ENCODE measurements at regions not wholly inside any gene's neighbourhood (a gene's known extent, or its start where the extent isn't known, plus 50 kb on each side); places are given as distances from the start of the nearest gene placed in this dataset.

- intact Hi-C loops (cut with micrococcal nuclease): no loop called here
- Mint-ChIP-seq H3K36me3 (peaks cover 8% of the 10 kb centered on the region), H3K27me3 (ENCODE audit: low read depth in 2 of 2) (peaks cover 4 to 9% of the 10 kb centered on the region in 2 donors), H3K27ac (no peak overlapping the region), H3K4me1 (no peaks in the 10 kb centered on the region), H3K9me3 (peaks cover 0 to 3% of the 10 kb centered on the region in 2 donors), H3K4me3 (no peak overlapping the region)
- no peaks in the 10 kb centered on the region for H3K4me1 ChIP-seq (ENCODE audit: control insufficient read depth, insufficient read depth, low read length)
- no peak overlapping the region for H3K27ac ChIP-seq (ENCODE audit: low read length)
- H3K27me3 ChIP-seq (ENCODE audit: control insufficient read depth, insufficient read depth, low read length): no peaks in the 10 kb centered on the region
- DNase-seq (no peak), ATAC-seq (no peak)
- H3K9me3 ChIP-seq (ENCODE audit: control insufficient read depth, insufficient read depth, low read length): no peaks in the 10 kb centered on the region
- 100% methylated on average over 1 of the region's 1 CpG for WGBS (ENCODE audit: insufficient coverage)
- no peaks in the 10 kb centered on the region for H3K36me3 ChIP-seq (ENCODE audit: control insufficient read depth, insufficient read depth, low read length)
- no peak overlapping the region for H3K4me3 ChIP-seq (ENCODE audit: low read length)
- TF ChIP-seq CTCF (IDR thresholded peaks at IDR 0.05): no peak
These were observed 334.4 kb downstream of the SPRY1 start for GRCh38 chr4:123731035-123731434.

- DNase-seq (no peak), ATAC-seq (no peak)
- Histone ChIP-seq H3K27ac (ENCODE audit: low read length) (no peak overlapping the region), H3K4me3 (ENCODE audit: low read length) (no peak overlapping the region), H3K4me1 (ENCODE audit: control insufficient read depth, insufficient read depth, low read length) (no peaks in the 10 kb centered on the region), H3K36me3 (ENCODE audit: control insufficient read depth, insufficient read depth, low read length) (no peaks in the 10 kb centered on the region), H3K9me3 (ENCODE audit: control insufficient read depth, insufficient read depth, low read length) (no peaks in the 10 kb centered on the region), H3K27me3 (ENCODE audit: control insufficient read depth, insufficient read depth, low read length) (no peaks in the 10 kb centered on the region)
- no peaks in the 10 kb centered on the region for H3K4me1 Mint-ChIP-seq
- peaks cover 5% of the 10 kb centered on the region for H3K36me3 Mint-ChIP-seq
- H3K27ac Mint-ChIP-seq: no peak overlapping the region
- TF ChIP-seq CTCF (IDR thresholded peaks at IDR 0.05): no peak
- H3K27me3 Mint-ChIP-seq (ENCODE audit: low read depth in 2 of 2): peaks cover 3 to 4% of the 10 kb centered on the region in 2 donors
- peaks cover 0 to 3% of the 10 kb centered on the region in 2 donors for H3K9me3 Mint-ChIP-seq
- no peak overlapping the region for H3K4me3 Mint-ChIP-seq
- no CpG with 5 or more reads among the region's 1 CpG for WGBS (ENCODE audit: insufficient coverage)
- intact Hi-C loops (cut with micrococcal nuclease): no loop called here
These were observed 340.6 kb downstream of the SPRY1 start for GRCh38 chr4:123737156-123737555.

GRCh38 chr4:123739806-123740205 is 343.2 kb downstream of the SPRY1 start:
- intact Hi-C loops (cut with micrococcal nuclease): no loop called here
- H3K9me3 Mint-ChIP-seq: peaks cover 0 to under 1% of the 10 kb centered on the region in 2 donors
- no peak for TF ChIP-seq CTCF (IDR thresholded peaks at IDR 0.05)
- 88% methylated on average over 4 of the region's 4 CpGs for WGBS (ENCODE audit: insufficient coverage)
- no peak for DNase-seq
- ATAC-seq: no peak
- no peak overlapping the region for H3K27ac Mint-ChIP-seq
- no peaks in the 10 kb centered on the region for H3K36me3 Mint-ChIP-seq
- Histone ChIP-seq H3K4me1 (ENCODE audit: control insufficient read depth, insufficient read depth, low read length) (no peaks in the 10 kb centered on the region), H3K27ac (ENCODE audit: low read length) (no peak overlapping the region), H3K4me3 (ENCODE audit: low read length) (no peak overlapping the region), H3K36me3 (ENCODE audit: control insufficient read depth, insufficient read depth, low read length) (no peaks in the 10 kb centered on the region), H3K9me3 (ENCODE audit: control insufficient read depth, insufficient read depth, low read length) (no peaks in the 10 kb centered on the region), H3K27me3 (ENCODE audit: control insufficient read depth, insufficient read depth, low read length) (no peaks in the 10 kb centered on the region)
- peaks cover 0 to under 1% of the 10 kb centered on the region in 2 donors for H3K4me1 Mint-ChIP-seq
- no peak overlapping the region for H3K4me3 Mint-ChIP-seq
- H3K27me3 Mint-ChIP-seq (ENCODE audit: low read depth in 2 of 2): peaks cover 0 to 6% of the 10 kb centered on the region in 2 donors

GRCh38 chr4:123740236-123740635 is 343.6 kb downstream of the SPRY1 start:
- no peak for DNase-seq
- WGBS (ENCODE audit: insufficient coverage): 95% methylated on average over 2 of the region's 3 CpGs
- Mint-ChIP-seq H3K36me3 (no peaks in the 10 kb centered on the region), H3K4me1 (peaks cover 0 to 4% of the 10 kb centered on the region in 2 donors), H3K9me3 (no peaks in the 10 kb centered on the region), H3K27me3 (ENCODE audit: low read depth in 2 of 2) (peaks cover 0 to 5% of the 10 kb centered on the region in 2 donors), H3K4me3 (no peak overlapping the region), H3K27ac (no peak overlapping the region)
- no peak for ATAC-seq
- Histone ChIP-seq H3K9me3 (ENCODE audit: control insufficient read depth, insufficient read depth, low read length) (no peaks in the 10 kb centered on the region), H3K27me3 (ENCODE audit: control insufficient read depth, insufficient read depth, low read length) (no peaks in the 10 kb centered on the region), H3K27ac (ENCODE audit: low read length) (no peak overlapping the region), H3K4me3 (ENCODE audit: low read length) (no peak overlapping the region), H3K36me3 (ENCODE audit: control insufficient read depth, insufficient read depth, low read length) (no peaks in the 10 kb centered on the region), H3K4me1 (ENCODE audit: control insufficient read depth, insufficient read depth, low read length) (no peaks in the 10 kb centered on the region)
- intact Hi-C loops (cut with micrococcal nuclease): no loop called here
- TF ChIP-seq CTCF (IDR thresholded peaks at IDR 0.05): no peak
